ENCODE measurements at regions not wholly inside any gene's neighbourhood (a gene's known extent, or its start where the extent isn't known, plus 50 kb on each side); places are given as distances from the start of the nearest gene placed in this dataset.

DNA sequence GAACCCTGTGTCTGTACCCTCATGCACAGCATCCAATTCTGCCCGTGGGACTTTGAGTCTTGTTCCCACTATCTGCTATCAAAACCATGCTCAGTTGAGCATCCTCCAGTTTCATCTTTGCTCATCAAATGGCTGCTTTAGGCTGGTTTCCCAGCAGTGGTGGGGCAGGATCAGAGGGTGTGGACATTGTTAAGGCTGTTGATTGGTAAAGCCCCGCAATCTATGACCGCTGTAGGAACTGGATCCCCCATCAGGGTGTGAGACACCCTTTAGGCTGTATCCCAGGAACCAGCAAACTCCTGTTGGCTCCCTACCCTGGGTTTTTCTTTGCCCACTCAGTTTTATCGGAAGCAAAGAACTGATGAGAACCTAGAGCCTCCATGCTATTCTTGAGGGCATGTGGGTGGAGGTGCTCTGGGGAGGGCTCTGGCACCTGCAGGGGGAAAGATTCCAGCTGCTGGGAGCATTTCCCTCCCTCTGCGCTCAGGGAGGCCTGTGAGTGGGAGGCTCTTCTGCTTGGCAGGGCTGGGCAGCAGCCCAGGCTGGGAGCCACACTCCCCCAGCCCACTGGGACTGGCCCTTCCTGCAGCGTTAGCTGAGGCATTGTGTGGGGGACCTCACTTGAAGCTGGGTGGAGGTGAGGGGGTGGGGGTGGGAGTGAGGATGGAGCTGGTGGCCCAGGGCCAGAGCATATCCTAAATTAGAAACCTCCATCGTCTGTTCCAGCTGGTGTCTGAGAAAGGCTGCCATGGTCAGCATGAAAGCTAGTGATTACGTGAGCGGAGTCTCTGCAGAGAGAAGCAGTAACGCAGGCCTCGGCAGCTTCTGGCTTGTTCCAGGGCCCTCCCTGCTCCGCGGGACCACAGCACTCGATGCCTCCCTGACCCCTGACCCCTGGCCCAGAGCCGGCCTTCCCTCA, 160.6 kb downstream of the IRF8 start:
- intact Hi-C loops (cut with micrococcal nuclease; ENCODE audit: unreplicated experiment) = no loop called here
- no peaks in the 10 kb centered on the region for H3K79me2 ChIP-seq (ENCODE audit: control insufficient read depth, insufficient read depth, low read length)
- no peaks in the 10 kb centered on the region for H3K36me3 ChIP-seq (ENCODE audit: control insufficient read depth in 2 of 2, insufficient read depth in 2 of 2, low read length in 1 of 2)
- H3K27me3 ChIP-seq (replicated peaks in 1 of 2; ENCODE audit: control insufficient read depth in 2 of 2, insufficient read depth in 2 of 2, low read length in 1 of 2) = no peaks in the 10 kb centered on the region; a peak in 1 of 4 replicates
- DNase-seq (ENCODE audit: low read depth, low spot score) (no peak), FAIRE-seq (no peak), ATAC-seq (no peak)
- POLR2A ChIA-PET = no interaction called here
- RAD21 ChIA-PET (ENCODE audit: unreplicated experiment) = no interaction called here
- no peak overlapping the region for H3K9ac ChIP-seq (ENCODE audit: control insufficient read depth, insufficient read depth, low read length)
- 35% methylated on average over 15 of the region's 15 CpGs for WGBS (ENCODE audit: insufficient coverage, insufficient replicate concordance, low lambda C conversion rate, missing lambda C conversion rate)
- SMC1A ChIA-PET (ENCODE audit: uncharacterized antibody, unreplicated experiment) = no interaction called here
- no peak overlapping the region for H2AFZ ChIP-seq (ENCODE audit: control insufficient read depth, low read depth, low read length)
- no peak overlapping the region for H3K27ac ChIP-seq (ENCODE audit: control insufficient read depth, insufficient read depth)
- no peaks in the 10 kb centered on the region for H4K20me1 ChIP-seq (ENCODE audit: control insufficient read depth, insufficient read depth)
- TF ChIP-seq KAT2A (conservative IDR thresholded peaks at IDR 0.05; ENCODE audit: control insufficient read depth, low read depth, low read length) (no peak), RCOR1 (conservative IDR thresholded peaks at IDR 0.05; ENCODE audit: low read depth, low read length) (no peak), NRF1 (conservative IDR thresholded peaks at IDR 0.05; ENCODE audit: low read depth, low read length) (no peak)
- TF ChIP-seq, protein P1, sequence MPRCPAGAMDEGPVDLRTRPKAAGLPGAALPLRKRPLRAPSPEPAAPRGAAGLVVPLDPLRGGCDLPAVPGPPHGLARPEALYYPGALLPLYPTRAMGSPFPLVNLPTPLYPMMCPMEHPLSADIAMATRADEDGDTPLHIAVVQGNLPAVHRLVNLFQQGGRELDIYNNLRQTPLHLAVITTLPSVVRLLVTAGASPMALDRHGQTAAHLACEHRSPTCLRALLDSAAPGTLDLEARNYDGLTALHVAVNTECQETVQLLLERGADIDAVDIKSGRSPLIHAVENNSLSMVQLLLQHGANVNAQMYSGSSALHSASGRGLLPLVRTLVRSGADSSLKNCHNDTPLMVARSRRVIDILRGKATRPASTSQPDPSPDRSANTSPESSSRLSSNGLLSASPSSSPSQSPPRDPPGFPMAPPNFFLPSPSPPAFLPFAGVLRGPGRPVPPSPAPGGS (IDR thresholded peaks at IDR 0.05; ENCODE audit: borderline replicate concordance, insufficient read depth, low read depth, low read length, poor library complexity, severe bottlenecking) = no peak
- TF ChIP-seq, protein P2, sequence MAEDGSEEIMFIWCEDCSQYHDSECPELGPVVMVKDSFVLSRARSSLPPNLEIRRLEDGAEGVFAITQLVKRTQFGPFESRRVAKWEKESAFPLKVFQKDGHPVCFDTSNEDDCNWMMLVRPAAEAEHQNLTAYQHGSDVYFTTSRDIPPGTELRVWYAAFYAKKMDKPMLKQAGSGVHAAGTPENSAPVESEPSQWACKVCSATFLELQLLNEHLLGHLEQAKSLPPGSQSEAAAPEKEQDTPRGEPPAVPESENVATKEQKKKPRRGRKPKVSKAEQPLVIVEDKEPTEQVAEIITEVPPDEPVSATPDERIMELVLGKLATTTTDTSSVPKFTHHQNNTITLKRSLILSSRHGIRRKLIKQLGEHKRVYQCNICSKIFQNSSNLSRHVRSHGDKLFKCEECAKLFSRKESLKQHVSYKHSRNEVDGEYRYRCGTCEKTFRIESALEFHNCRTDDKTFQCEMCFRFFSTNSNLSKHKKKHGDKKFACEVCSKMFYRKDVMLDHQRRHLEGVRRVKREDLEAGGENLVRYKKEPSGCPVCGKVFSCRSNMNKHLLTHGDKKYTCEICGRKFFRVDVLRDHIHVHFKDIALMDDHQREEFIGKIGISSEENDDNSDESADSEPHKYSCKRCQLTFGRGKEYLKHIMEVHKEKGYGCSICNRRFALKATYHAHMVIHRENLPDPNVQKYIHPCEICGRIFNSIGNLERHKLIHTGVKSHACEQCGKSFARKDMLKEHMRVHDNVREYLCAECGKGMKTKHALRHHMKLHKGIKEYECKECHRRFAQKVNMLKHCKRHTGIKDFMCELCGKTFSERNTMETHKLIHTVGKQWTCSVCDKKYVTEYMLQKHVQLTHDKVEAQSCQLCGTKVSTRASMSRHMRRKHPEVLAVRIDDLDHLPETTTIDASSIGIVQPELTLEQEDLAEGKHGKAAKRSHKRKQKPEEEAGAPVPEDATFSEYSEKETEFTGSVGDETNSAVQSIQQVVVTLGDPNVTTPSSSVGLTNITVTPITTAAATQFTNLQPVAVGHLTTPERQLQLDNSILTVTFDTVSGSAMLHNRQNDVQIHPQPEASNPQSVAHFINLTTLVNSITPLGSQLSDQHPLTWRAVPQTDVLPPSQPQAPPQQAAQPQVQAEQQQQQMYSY (CRISPR knock-in tag; IDR thresholded peaks at IDR 0.05) = no peak
- no peaks in the 10 kb centered on the region for H3K9me3 ChIP-seq (replicated peaks; ENCODE audit: control insufficient read depth, insufficient read depth, low read length)
- BruUV-seq (replicated peaks) = no TSS peak
- H3K4me2 ChIP-seq (ENCODE audit: control insufficient read depth, insufficient read depth) = no peak overlapping the region
- CTCF ChIA-PET = no interaction called here
- no peaks in the 10 kb centered on the region for H3K4me1 ChIP-seq (ENCODE audit: control insufficient read depth, insufficient read depth, low read length)
- no peak overlapping the region for H3K4me3 ChIP-seq
- in situ Hi-C loops (cut with MboI) = no loop called here

All from GM12878 (cell line).